ENCODE measurements at regions not wholly inside any gene's neighbourhood (a gene's known extent, or its start where the extent isn't known, plus 50 kb on each side); places are given as distances from the start of the nearest gene placed in this dataset.
"Not testable (repeated sequence)": the region's sequence is repeated elsewhere in the genome, so short reads cannot be mapped to it uniquely, and the experiment has no call there.

GRCh38 chr6:74579794-74580193, 626.1 kb downstream of the COL12A1 start:
- no peak for DNase-seq (ENCODE audit: low spot score)

GRCh38 chr6:74579047-74579446, 626.8 kb downstream of the COL12A1 start:
- DNase-seq (ENCODE audit: low spot score) = no peak

GRCh38 chr6:74578339-74578738, 627.5 kb downstream of the COL12A1 start:
- DNase-seq (ENCODE audit: low spot score) = peak; percentile 42

- DNase-seq (ENCODE audit: low spot score) = no peak
These were observed 628.2 kb downstream of the COL12A1 start for GRCh38 chr6:74577619-74578018.

GRCh38 chr6:74574794-74575193, 631.1 kb downstream of the COL12A1 start:
- peak; percentile 32 for DNase-seq (ENCODE audit: low spot score)

GRCh38 chr6:74573613-74574012, 632.2 kb downstream of the COL12A1 start:
- DNase-seq (ENCODE audit: low spot score) = no peak

GRCh38 chr6:74570044-74570443, 635.8 kb downstream of the COL12A1 start:
- no peak for DNase-seq (ENCODE audit: low spot score)

GRCh38 chr6:74568861-74569260, 637.0 kb downstream of the COL12A1 start:
- DNase-seq (ENCODE audit: low spot score) = no peak

- DNase-seq (ENCODE audit: low spot score) = not testable (repeated sequence)
These were observed 637.9 kb downstream of the COL12A1 start for GRCh38 chr6:74567923-74568290.

GRCh38 chr6:74567281-74567922, 638.5 kb downstream of the COL12A1 start:
- no peak for DNase-seq (ENCODE audit: low spot score)

- no peak for DNase-seq (ENCODE audit: low spot score)
These were observed 648.6 kb downstream of the COL12A1 start for GRCh38 chr6:74557236-74557635.

- DNase-seq (ENCODE audit: low spot score) = no peak
These were observed 651.8 kb downstream of the COL12A1 start for GRCh38 chr6:74554041-74554440.

GRCh38 chr6:74551896-74552295, 654.0 kb downstream of the COL12A1 start:
- no peak for DNase-seq (ENCODE audit: low spot score)

- DNase-seq (ENCODE audit: low spot score) = no peak
These were observed 655.0 kb downstream of the COL12A1 start for GRCh38 chr6:74550821-74551220.

- no peak for DNase-seq (ENCODE audit: low spot score)
These were observed 656.1 kb downstream of the COL12A1 start for GRCh38 chr6:74549746-74550145.

GRCh38 chr6:74534465-74535211, 671.2 kb downstream of the COL12A1 start:
- DNase-seq (ENCODE audit: low spot score) = no peak

GRCh38 chr6:74519163-74519562, 686.7 kb downstream of the COL12A1 start:
- no peak for DNase-seq (ENCODE audit: low spot score)

- no peak for DNase-seq (ENCODE audit: low spot score)
These were observed 687.8 kb downstream of the COL12A1 start for GRCh38 chr6:74518035-74518434.

- no peak for DNase-seq (ENCODE audit: low spot score)
These were observed 695.0 kb downstream of the COL12A1 start for GRCh38 chr6:74510878-74511277.

- no peak for DNase-seq (ENCODE audit: low spot score)
These were observed 698.2 kb downstream of the COL12A1 start for GRCh38 chr6:74507649-74508048.

GRCh38 chr6:74505391-74505790, 700.5 kb downstream of the COL12A1 start:
- DNase-seq (ENCODE audit: low spot score) = no peak

GRCh38 chr6:74504941-74505340, 700.9 kb downstream of the COL12A1 start:
- DNase-seq (ENCODE audit: low spot score) = no peak

- DNase-seq (ENCODE audit: low spot score) = no peak
These were observed 713.3 kb downstream of the COL12A1 start for GRCh38 chr6:74492587-74492986.

- no peak for DNase-seq (ENCODE audit: low spot score)
These were observed 713.9 kb downstream of the COL12A1 start for GRCh38 chr6:74491844-74492374.
